SK-N-SH treated with all-trans-retinoic acid at 6 μM for 48 hours (cell line): ENCODE measurements at regions not wholly inside any gene's neighbourhood (a gene's known extent, or its start where the extent isn't known, plus 50 kb on each side); places are given as distances from the start of the nearest gene placed in this dataset.
"Not testable (repeated sequence)": the region's sequence is repeated elsewhere in the genome, so short reads cannot be mapped to it uniquely, and the experiment has no call there.

Experiments
- ATAC-seq: fragments of 200-7000 bp; cut with Tn5 transposase; 3 replicates; pipeline ENCODE4 v1.9.1; 2020; ENCODE audit warnings: mild to moderate bottlenecking, moderate library complexity
- ARNTL ChIP-seq: fragments of 450-650 bp; formaldehyde crosslinking; IDR thresholded peaks from 2 replicates; pipeline ENCODE4 v1.5.0; 2020; ENCODE audit warnings: low read depth, mild to moderate bottlenecking, moderate library complexity, borderline replicate concordance
- BACH2 ChIP-seq: fragments of 250-450 bp; sonication (Bioruptor Pico); IDR thresholded peaks from 2 replicates; pipeline ENCODE4 v1.9.0; 2021; ENCODE audit warnings: mild to moderate bottlenecking, borderline replicate concordance
- CREB5 ChIP-seq: fragments of 250-450 bp; sonication (Bioruptor Pico); IDR thresholded peaks from 2 replicates; pipeline ENCODE4 v1.5.1; 2020; ENCODE audit warnings: low read depth, mild to moderate bottlenecking, moderate library complexity
- CSDC2 ChIP-seq: fragments of 250-450 bp; sonication (Bioruptor Pico); IDR thresholded peaks from 2 replicates; pipeline ENCODE4 v1.5.0; 2020; ENCODE audit warnings: mild to moderate bottlenecking, moderate library complexity
- GLIS3 ChIP-seq: fragments of 250-450 bp; sonication (Bioruptor Pico); IDR thresholded peaks from 2 replicates; pipeline ENCODE4 v1.5.0; 2020; ENCODE audit warnings: mild to moderate bottlenecking, moderate library complexity
- ISL1 ChIP-seq: fragments of 250-450 bp; sonication (Bioruptor Pico); IDR thresholded peaks from 2 replicates; pipeline ENCODE4 v2.1.2; 2022; ENCODE audit warnings: mild to moderate bottlenecking, moderate library complexity
- OSR1 ChIP-seq: fragments of 250-450 bp; sonication (Bioruptor Pico); IDR thresholded peaks from 2 replicates; pipeline ENCODE4 v1.8.0; 2022; ENCODE audit warnings: moderate library complexity, mild to moderate bottlenecking, inconsistent platforms
- POU6F1 ChIP-seq: fragments of 250-450 bp; sonication (Bioruptor Pico); IDR thresholded peaks from 2 replicates; pipeline ENCODE4 v1.8.0; 2021; ENCODE audit warnings: low read depth, mild to moderate bottlenecking, moderate library complexity, borderline replicate concordance
- RARB ChIP-seq: fragments of 250-450 bp; sonication (Bioruptor Pico); IDR thresholded peaks from 2 replicates; pipeline ENCODE4 v1.8.0; 2021; ENCODE audit warnings: mild to moderate bottlenecking, moderate library complexity
- SNAI2 ChIP-seq: fragments of 250-450 bp; sonication (Bioruptor Pico); IDR thresholded peaks from 2 replicates; pipeline ENCODE4 v1.5.0; 2020; ENCODE audit warnings: mild to moderate bottlenecking, moderate library complexity
- TCF4 ChIP-seq: fragments of 250-450 bp; sonication (Bioruptor Pico); IDR thresholded peaks from 2 replicates; pipeline ENCODE4 v1.8.0; 2021; ENCODE audit warnings: mild to moderate bottlenecking, moderate library complexity, borderline replicate concordance
- TOX ChIP-seq: fragments of 250-450 bp; sonication (Bioruptor Pico); IDR thresholded peaks from 2 replicates; pipeline ENCODE4 v1.8.0; 2021; ENCODE audit warnings: mild to moderate bottlenecking, moderate library complexity, borderline replicate concordance
- TSHZ2 ChIP-seq: fragments of 250-450 bp; sonication (Bioruptor Pico); IDR thresholded peaks from 2 replicates; pipeline ENCODE4 v1.5.0; 2020; ENCODE audit warnings: mild to moderate bottlenecking, moderate library complexity
- ZC3H10 ChIP-seq: fragments of 250-450 bp; sonication (Bioruptor Pico); IDR thresholded peaks from 2 replicates; pipeline ENCODE4 v1.5.1; 2021; ENCODE audit warnings: mild to moderate bottlenecking, moderate library complexity
- ZFP3 ChIP-seq: fragments of 250-450 bp; sonication (Bioruptor Pico); IDR thresholded peaks from 2 replicates; pipeline ENCODE4 v1.5.0; 2020; ENCODE audit warnings: mild to moderate bottlenecking, moderate library complexity
- ZFP30 ChIP-seq: fragments of 450-650 bp; formaldehyde crosslinking; IDR thresholded peaks from 2 replicates; pipeline ENCODE4 v1.5.0; 2022; ENCODE audit warnings: mild to moderate bottlenecking, moderate library complexity
- ZNF565 ChIP-seq: fragments of 450-650 bp; formaldehyde crosslinking; conservative IDR thresholded peaks from 2 replicates; pipeline ENCODE4 v1.5.0; 2020; ENCODE audit warnings: low read depth, mild to moderate bottlenecking, moderate library complexity
- ZNF70 ChIP-seq: fragments of 450-650 bp; formaldehyde crosslinking; IDR thresholded peaks from 2 replicates; pipeline ENCODE4 v1.5.0; 2020; ENCODE audit warnings: mild to moderate bottlenecking, moderate library complexity
- TF ChIP-seq, protein P1 (sequence below): fragments of 250-450 bp; sonication (Bioruptor Pico); IDR thresholded peaks from 2 replicates; pipeline ENCODE4 v1.5.1; 2021; ENCODE audit warnings: mild to moderate bottlenecking, moderate library complexity
- TF ChIP-seq, protein P2 (sequence below): fragments of 250-450 bp; sonication (Bioruptor Pico); IDR thresholded peaks from 2 replicates; pipeline ENCODE4 v1.8.0; 2020; ENCODE audit warnings: mild to moderate bottlenecking, moderate library complexity, borderline replicate concordance

DNA sequence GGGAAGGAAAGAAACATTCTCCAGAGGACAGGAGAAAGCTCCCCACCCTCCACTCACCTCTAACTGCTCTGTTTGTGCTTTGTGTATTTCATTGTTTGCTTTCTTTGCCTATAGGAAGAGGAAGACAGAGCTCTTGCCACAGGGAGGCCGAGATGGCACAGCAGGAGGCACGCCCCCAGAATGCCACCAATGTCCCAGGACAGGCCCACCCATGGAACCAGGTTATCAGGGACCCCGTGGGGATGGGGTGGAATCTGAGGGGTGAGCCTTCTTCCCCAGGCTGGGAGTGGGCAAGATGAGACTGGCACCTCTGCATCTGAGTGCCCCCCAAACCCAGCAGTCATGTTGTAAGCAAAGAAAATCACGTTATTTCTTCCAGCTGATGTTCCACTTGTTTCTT, 155.8 kb downstream of the TBC1D2B start:
- ATAC-seq: no peak

DNA sequence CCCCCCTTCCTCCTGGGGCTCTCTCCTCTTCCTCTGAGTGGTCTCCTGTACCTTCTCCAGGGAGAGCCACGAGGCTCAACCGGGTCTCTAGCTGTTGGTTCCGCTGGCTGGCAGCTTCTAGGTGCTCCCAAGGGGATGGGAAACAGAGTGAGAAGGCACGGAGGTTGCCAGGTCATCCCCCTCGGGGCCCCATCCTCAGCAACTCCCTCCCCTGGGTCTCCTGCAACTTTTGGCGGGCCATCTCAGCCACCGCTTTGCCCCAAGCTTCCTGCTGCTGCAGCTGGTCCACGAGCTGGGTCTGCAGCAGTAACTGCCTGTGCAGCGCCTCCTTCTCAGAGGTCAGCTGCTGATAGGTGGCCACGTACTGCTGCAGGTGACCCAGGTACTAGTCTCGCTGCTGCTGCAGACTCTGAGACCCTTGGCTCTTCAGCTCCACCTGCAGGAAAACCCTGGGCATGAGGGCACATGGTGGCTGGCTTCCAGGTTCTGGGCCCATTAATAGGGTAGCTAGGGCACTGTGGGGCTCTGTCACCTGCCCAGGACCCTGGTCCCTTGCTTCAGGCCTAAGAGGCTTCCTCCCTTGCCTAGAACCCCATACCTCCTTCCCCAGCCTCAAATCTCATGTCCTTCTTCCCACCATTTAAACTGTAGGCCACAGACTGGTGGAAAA, 160.4 kb downstream of the TBC1D2B start:
- ATAC-seq: not testable (repeated sequence)

More for the DNA sequence above, 155.8 kb downstream of the TBC1D2B start:
- TF ChIP-seq ZFP30 (no peak), ZNF70 (no peak), POU6F1 (CRISPR knock-in tag) (no peak), TOX (CRISPR knock-in tag) (no peak), SNAI2 (CRISPR knock-in tag) (no peak), GLIS3 (CRISPR knock-in tag) (no peak), ZFP3 (CRISPR knock-in tag) (no peak), TSHZ2 (CRISPR knock-in tag) (no peak), CSDC2 (CRISPR knock-in tag) (no peak), ZNF565 (CRISPR knock-in tag) (no peak), TCF4 (CRISPR knock-in tag) (no peak), RARB (no peak), OSR1 (CRISPR knock-in tag) (no peak), ISL1 (CRISPR knock-in tag) (no peak), ARNTL (no peak), BACH2 (no peak), ZC3H10 (CRISPR knock-in tag) (no peak), CREB5 (CRISPR knock-in tag) (no peak)
- TF ChIP-seq, protein P1, sequence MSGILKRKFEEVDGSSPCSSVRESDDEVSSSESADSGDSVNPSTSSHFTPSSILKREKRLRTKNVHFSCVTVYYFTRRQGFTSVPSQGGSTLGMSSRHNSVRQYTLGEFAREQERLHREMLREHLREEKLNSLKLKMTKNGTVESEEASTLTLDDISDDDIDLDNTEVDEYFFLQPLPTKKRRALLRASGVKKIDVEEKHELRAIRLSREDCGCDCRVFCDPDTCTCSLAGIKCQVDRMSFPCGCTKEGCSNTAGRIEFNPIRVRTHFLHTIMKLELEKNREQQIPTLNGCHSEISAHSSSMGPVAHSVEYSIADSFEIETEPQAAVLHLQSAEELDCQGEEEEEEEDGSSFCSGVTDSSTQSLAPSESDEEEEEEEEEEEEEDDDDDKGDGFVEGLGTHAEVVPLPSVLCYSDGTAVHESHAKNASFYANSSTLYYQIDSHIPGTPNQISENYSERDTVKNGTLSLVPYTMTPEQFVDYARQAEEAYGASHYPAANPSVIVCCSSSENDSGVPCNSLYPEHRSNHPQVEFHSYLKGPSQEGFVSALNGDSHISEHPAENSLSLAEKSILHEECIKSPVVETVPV (CRISPR knock-in tag): no peak
- TF ChIP-seq, protein P2, sequence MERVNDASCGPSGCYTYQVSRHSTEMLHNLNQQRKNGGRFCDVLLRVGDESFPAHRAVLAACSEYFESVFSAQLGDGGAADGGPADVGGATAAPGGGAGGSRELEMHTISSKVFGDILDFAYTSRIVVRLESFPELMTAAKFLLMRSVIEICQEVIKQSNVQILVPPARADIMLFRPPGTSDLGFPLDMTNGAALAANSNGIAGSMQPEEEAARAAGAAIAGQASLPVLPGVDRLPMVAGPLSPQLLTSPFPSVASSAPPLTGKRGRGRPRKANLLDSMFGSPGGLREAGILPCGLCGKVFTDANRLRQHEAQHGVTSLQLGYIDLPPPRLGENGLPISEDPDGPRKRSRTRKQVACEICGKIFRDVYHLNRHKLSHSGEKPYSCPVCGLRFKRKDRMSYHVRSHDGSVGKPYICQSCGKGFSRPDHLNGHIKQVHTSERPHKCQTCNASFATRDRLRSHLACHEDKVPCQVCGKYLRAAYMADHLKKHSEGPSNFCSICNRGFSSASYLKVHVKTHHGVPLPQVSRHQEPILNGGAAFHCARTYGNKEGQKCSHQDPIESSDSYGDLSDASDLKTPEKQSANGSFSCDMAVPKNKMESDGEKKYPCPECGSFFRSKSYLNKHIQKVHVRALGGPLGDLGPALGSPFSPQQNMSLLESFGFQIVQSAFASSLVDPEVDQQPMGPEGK (CRISPR knock-in tag): no peak

GRCh38 chr15:77915961-77916330, 161.6 kb downstream of the TBC1D2B start:
- not testable (repeated sequence) for ATAC-seq
